ENCODE measurements at regions not wholly inside any gene's neighbourhood (a gene's known extent, or its start where the extent isn't known, plus 50 kb on each side); places are given as distances from the start of the nearest gene placed in this dataset.

- Mint-ChIP-seq H3K27ac (no peak overlapping the region), H3K9me3 (peaks cover 21% of the 10 kb centered on the region), H3K27me3 (ENCODE audit: low read depth, poor library complexity) (peaks cover 14% of the 10 kb centered on the region), H3K4me3 (no peak overlapping the region), H3K36me3 (ENCODE audit: low read depth) (peaks cover 7% of the 10 kb centered on the region), H3K4me1 (peaks cover 38% of the 10 kb centered on the region)
- TF ChIP-seq CTCF (IDR thresholded peaks at IDR 0.05), result no peak
- peak; percentile 25 for DNase-seq
Observed at GRCh38 chr3:181316482-181316881, 326.9 kb upstream of the DNAJC19 start.

GRCh38 chr3:181313335-181313734 lies 323.8 kb upstream of the DNAJC19 start:
- Mint-ChIP-seq H3K4me3 (peak overlapping the region; percentile 10), H3K27me3 (ENCODE audit: low read depth, poor library complexity) (peaks cover 5% of the 10 kb centered on the region), H3K36me3 (ENCODE audit: low read depth) (no peaks in the 10 kb centered on the region), H3K27ac (peak overlapping the region; percentile 73), H3K4me1 (peaks cover 45% of the 10 kb centered on the region), H3K9me3 (no peaks in the 10 kb centered on the region)
- peak; percentile 17 for DNase-seq
- TF ChIP-seq CTCF (IDR thresholded peaks at IDR 0.05), result no peak

GRCh38 chr3:181311186-181311585 lies 321.6 kb upstream of the DNAJC19 start:
- Mint-ChIP-seq H3K27me3 (ENCODE audit: low read depth, poor library complexity) (peaks cover 3% of the 10 kb centered on the region), H3K4me1 (peaks cover 37% of the 10 kb centered on the region), H3K4me3 (peak overlapping the region; percentile 19), H3K9me3 (peaks cover 7% of the 10 kb centered on the region), H3K27ac (no peak overlapping the region), H3K36me3 (ENCODE audit: low read depth) (no peaks in the 10 kb centered on the region)
- no peak for DNase-seq
- TF ChIP-seq CTCF (IDR thresholded peaks at IDR 0.05), result no peak

- peaks cover 7% of the 10 kb centered on the region for H3K9me3 Mint-ChIP-seq
- no peak overlapping the region for H3K4me3 Mint-ChIP-seq
- peaks cover 18% of the 10 kb centered on the region for H3K27me3 Mint-ChIP-seq (ENCODE audit: low read depth, poor library complexity)
- no peak overlapping the region for H3K27ac Mint-ChIP-seq
- H3K4me1 Mint-ChIP-seq, result no peaks in the 10 kb centered on the region
- no peak for TF ChIP-seq CTCF (IDR thresholded peaks at IDR 0.05)
- H3K36me3 Mint-ChIP-seq (ENCODE audit: low read depth), result no peaks in the 10 kb centered on the region
- no peak for DNase-seq
Observed at GRCh38 chr3:181302960-181303359, 313.4 kb upstream of the DNAJC19 start.

- Mint-ChIP-seq H3K4me1 (no peaks in the 10 kb centered on the region), H3K27ac (no peak overlapping the region), H3K4me3 (no peak overlapping the region), H3K27me3 (ENCODE audit: low read depth, poor library complexity) (peaks cover 26% of the 10 kb centered on the region), H3K9me3 (no peaks in the 10 kb centered on the region), H3K36me3 (ENCODE audit: low read depth) (no peaks in the 10 kb centered on the region)
- no peak for DNase-seq
- TF ChIP-seq CTCF (IDR thresholded peaks at IDR 0.05), result no peak
Observed at GRCh38 chr3:181300033-181300432, 310.5 kb upstream of the DNAJC19 start.

- no peaks in the 10 kb centered on the region for H3K4me1 Mint-ChIP-seq
- DNase-seq, result no peak
- no peaks in the 10 kb centered on the region for H3K36me3 Mint-ChIP-seq (ENCODE audit: low read depth)
- no peak overlapping the region for H3K4me3 Mint-ChIP-seq
- peaks cover 26% of the 10 kb centered on the region for H3K27me3 Mint-ChIP-seq (ENCODE audit: low read depth, poor library complexity)
- no peaks in the 10 kb centered on the region for H3K9me3 Mint-ChIP-seq
- no peak overlapping the region for H3K27ac Mint-ChIP-seq
- no peak for TF ChIP-seq CTCF (IDR thresholded peaks at IDR 0.05)
Observed at GRCh38 chr3:181298421-181298820, 308.9 kb upstream of the DNAJC19 start.
